Smooth muscle cell (in vitro differentiated cells): ENCODE measurements at regions not wholly inside any gene's neighbourhood (a gene's known extent, or its start where the extent isn't known, plus 50 kb on each side); places are given as distances from the start of the nearest gene placed in this dataset.
A peak's percentile ranks its signal among the peaks of the same experiment; 100 is the strongest.

ENCODE experiments used
- DNase-seq: peaks from one replicate; lab custom pipeline; 2025; ENCODE audit not compliant: unreplicated experiment; lab: John Stamatoyannopoulos, UW
- H2AFZ ChIP-seq: fragments of 200-600 bp; sonication (generic); 2 replicates; pipeline ENCODE4 v1.6.0; 2016; ENCODE audit warnings: antibody characterized with exemption, low read depth, mild to moderate bottlenecking
- H3F3A ChIP-seq: fragments of 200-600 bp; sonication (generic); 2 replicates; pipeline ENCODE4 v1.6.0; 2017; ENCODE audit warnings: antibody characterized with exemption, low read depth
- H3K27ac ChIP-seq: fragments of 200-600 bp; sonication (generic); 2 replicates; pipeline ENCODE4 v1.5.1; 2016; ENCODE audit warnings: low read depth, mild to moderate bottlenecking
- H3K27me3 ChIP-seq: fragments of 200-600 bp; sonication (generic); 2 replicates; pipeline ENCODE4 v1.6.1; 2016; ENCODE audit warnings: low read depth, mild to moderate bottlenecking
- H3K36me3 ChIP-seq: fragments of 200-600 bp; sonication (generic); 2 replicates; pipeline ENCODE4 v1.5.1; 2016; ENCODE audit warnings: low read depth
- H3K4me1 ChIP-seq: fragments of 200-600 bp; sonication (generic); 2 replicates; pipeline ENCODE4 v1.5.1; 2016; ENCODE audit warnings: low read depth
- H3K4me2 ChIP-seq: fragments of 200-600 bp; sonication (generic); 2 replicates; pipeline ENCODE4 v1.6.0; 2016; ENCODE audit warnings: mild to moderate bottlenecking
- H3K4me3 ChIP-seq: fragments of 200-600 bp; sonication (generic); 2 replicates; pipeline ENCODE4 v1.5.1; 2016; ENCODE audit warnings: mild to moderate bottlenecking
- H3K79me2 ChIP-seq: fragments of 200-600 bp; sonication (generic); 2 replicates; pipeline ENCODE4 v1.6.0; 2016; ENCODE audit warnings: low read depth, mild to moderate bottlenecking
- H3K9ac ChIP-seq: fragments of 200-600 bp; sonication (generic); 2 replicates; pipeline ENCODE4 v1.6.0; 2016; ENCODE audit warnings: low read depth
- H3K9me3 ChIP-seq: fragments of 200-600 bp; sonication (generic); replicated peaks from 2 replicates; pipeline ENCODE4 v1.5.1; 2016; ENCODE audit warnings: low read depth
- H4K20me1 ChIP-seq: fragments of 200-600 bp; sonication (generic); 2 replicates; pipeline ENCODE4 v1.6.0; 2016; ENCODE audit warnings: low read depth
- WGBS: methylation state at CpG from one replicate; pipeline ENCODE4 v1.1.7; 2016; ENCODE audit warnings: low lambda C conversion rate; 5-methylcytosine and 5-hydroxymethylcytosine counted together
- TF ChIP-seq, protein P1 (sequence below): fragments of 200-600 bp; sonication (generic); IDR thresholded peaks from 2 replicates; pipeline ENCODE4 v1.5.1; 2017; ENCODE audit warnings: borderline replicate concordance, mild to moderate bottlenecking, antibody characterized with exemption; ENCODE audit not compliant: insufficient read depth, poor library complexity, severe bottlenecking

DNA sequence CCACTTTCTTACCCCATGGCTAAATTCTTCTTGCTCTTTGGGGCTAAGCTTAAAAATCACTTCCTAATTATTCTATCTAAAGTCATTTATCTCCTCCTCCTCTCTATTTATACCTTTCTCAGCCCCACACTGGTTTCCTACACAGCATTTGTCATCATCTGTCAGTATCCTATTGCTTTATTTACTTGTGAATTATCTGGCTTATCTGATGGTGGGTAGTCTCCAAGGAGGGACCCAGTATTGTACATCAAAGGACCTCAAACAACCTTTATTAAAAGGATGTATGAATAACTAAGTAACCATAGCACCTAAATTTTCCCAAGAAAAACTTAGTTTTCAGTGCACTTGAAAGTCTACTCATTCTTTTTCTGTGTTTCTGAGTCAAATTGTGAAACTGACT is 332.7 kb upstream of the SNX7 start:
- Histone ChIP-seq H4K20me1 (no peaks in the 10 kb centered on the region), H3K4me3 (no peak overlapping the region), H3K79me2 (no peaks in the 10 kb centered on the region), H3K4me1 (peaks cover 19% of the 10 kb centered on the region), H3K9me3 (no peaks in the 10 kb centered on the region), H2AFZ (no peak overlapping the region), H3K27ac (no peak overlapping the region), H3K9ac (no peak overlapping the region), H3K27me3 (no peaks in the 10 kb centered on the region), H3K36me3 (no peaks in the 10 kb centered on the region), H3K4me2 (no peak overlapping the region), H3F3A (peaks cover 29% of the 10 kb centered on the region)
- TF ChIP-seq, protein P1, sequence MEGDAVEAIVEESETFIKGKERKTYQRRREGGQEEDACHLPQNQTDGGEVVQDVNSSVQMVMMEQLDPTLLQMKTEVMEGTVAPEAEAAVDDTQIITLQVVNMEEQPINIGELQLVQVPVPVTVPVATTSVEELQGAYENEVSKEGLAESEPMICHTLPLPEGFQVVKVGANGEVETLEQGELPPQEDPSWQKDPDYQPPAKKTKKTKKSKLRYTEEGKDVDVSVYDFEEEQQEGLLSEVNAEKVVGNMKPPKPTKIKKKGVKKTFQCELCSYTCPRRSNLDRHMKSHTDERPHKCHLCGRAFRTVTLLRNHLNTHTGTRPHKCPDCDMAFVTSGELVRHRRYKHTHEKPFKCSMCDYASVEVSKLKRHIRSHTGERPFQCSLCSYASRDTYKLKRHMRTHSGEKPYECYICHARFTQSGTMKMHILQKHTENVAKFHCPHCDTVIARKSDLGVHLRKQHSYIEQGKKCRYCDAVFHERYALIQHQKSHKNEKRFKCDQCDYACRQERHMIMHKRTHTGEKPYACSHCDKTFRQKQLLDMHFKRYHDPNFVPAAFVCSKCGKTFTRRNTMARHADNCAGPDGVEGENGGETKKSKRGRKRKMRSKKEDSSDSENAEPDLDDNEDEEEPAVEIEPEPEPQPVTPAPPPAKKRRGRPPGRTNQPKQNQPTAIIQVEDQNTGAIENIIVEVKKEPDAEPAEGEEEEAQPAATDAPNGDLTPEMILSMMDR: no peak
- no peak for DNase-seq

DNA sequence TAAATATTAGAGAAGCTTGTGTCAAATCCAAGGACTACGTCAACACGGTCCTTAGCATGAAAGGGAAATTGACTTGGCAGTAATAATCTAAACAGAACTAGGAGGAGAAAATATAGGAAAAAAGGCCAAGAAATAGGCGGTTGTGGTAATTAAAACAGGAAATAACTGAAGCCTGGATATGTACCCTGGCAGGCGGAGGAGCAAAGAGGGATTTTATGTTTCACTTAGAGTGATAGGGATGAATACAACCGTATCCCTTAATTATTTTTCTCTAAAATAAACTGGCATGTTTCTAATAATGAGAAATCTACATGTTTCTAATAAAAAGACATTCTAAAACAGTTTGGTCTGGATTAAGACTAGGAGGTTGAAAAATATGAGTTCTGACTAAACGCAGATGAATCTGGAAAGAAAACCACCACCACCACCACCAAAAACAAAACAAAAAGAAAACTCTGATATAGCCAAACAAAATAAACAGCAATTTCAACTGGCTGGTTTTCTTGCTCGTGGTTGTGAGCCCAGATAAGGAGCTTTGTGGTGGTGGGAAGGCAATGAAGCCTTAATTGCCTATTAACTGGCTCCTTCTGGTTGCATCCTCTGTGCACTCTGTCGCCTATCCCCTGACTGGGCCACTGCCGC is 334.2 kb upstream of the SNX7 start:
- no peaks in the 10 kb centered on the region for H3K79me2 ChIP-seq
- 41% methylated on average over 9 of the region's 9 CpGs for WGBS
- no peak overlapping the region for H3K4me3 ChIP-seq
- TF ChIP-seq, protein P1: no peak
- peak overlapping the region; percentile 35 for H2AFZ ChIP-seq
- H3K36me3 ChIP-seq: no peaks in the 10 kb centered on the region
- H3K27me3 ChIP-seq: no peaks in the 10 kb centered on the region
- DNase-seq: no peak
- H3K4me2 ChIP-seq: peak overlapping the region; percentile 43
- no peaks in the 10 kb centered on the region for H4K20me1 ChIP-seq
- peaks cover 32% of the 10 kb centered on the region for H3K4me1 ChIP-seq
- peaks cover 40% of the 10 kb centered on the region for H3F3A ChIP-seq
- H3K9ac ChIP-seq: no peak overlapping the region
- H3K9me3 ChIP-seq: no peaks in the 10 kb centered on the region
- H3K27ac ChIP-seq: peak overlapping the region; percentile 93

DNA sequence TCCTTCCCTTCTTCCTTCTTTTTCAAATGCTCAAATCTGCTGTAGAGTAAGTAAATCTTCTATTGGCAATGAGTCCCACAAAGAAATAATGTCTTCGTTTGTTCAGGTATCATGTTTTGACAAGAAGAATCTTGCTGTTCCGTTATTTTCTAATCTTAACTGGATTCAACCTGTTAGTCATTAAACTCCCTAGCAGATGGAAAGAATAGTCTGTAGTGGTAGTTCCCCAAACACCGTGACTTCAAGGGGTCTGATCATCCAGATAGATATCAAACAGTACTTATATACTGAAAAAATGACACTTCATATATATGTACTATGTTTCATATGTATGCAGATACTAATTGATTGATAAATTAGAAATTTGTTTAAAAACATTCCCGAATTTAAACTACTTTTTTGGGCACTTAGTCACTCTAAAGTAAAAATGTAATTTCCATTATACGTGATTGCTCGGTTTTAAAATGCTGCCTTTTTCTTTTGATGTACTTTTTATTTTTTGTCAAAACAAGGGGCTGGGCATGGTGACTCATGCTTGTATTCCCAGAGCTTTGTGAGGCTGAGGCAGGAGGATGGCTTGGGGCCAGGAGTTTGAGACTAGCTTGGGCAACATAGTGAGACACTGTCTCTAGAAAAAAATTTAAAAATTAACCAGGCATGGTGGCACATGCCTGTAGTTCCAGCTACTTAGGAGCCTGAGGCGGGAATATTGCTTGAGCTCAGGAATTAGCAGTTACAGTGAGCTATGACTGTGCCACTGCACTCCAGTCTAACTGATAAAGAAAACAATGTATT is 335.7 kb upstream of the SNX7 start:
- Histone ChIP-seq H3K27ac (peak overlapping the region; percentile 93), H3F3A (peaks cover 40% of the 10 kb centered on the region), H3K27me3 (no peaks in the 10 kb centered on the region), H3K9me3 (no peaks in the 10 kb centered on the region), H3K4me1 (peaks cover 32% of the 10 kb centered on the region), H3K4me2 (peak overlapping the region; percentile 54), H2AFZ (no peak overlapping the region), H3K4me3 (no peak overlapping the region), H3K36me3 (no peaks in the 10 kb centered on the region), H3K9ac (no peak overlapping the region), H4K20me1 (no peaks in the 10 kb centered on the region), H3K79me2 (no peaks in the 10 kb centered on the region)
- 41% methylated on average over 7 of the region's 7 CpGs for WGBS
- no peak for DNase-seq
- TF ChIP-seq, protein P1: no peak
